HG03460 (cell line): ENCODE measurements at regions not wholly inside any gene's neighbourhood (a gene's known extent, or its start where the extent isn't known, plus 50 kb on each side); places are given as distances from the start of the nearest gene placed in this dataset.
"Not testable (repeated sequence)": the region's sequence is repeated elsewhere in the genome, so short reads cannot be mapped to it uniquely, and the experiment has no call there.

Experiments
- ATAC-seq: cut with Tn5 transposase; IDR thresholded peaks from one replicate; pipeline ENCODE4 v1.9.1; 2021; ENCODE audit not compliant: unreplicated experiment

DNA sequence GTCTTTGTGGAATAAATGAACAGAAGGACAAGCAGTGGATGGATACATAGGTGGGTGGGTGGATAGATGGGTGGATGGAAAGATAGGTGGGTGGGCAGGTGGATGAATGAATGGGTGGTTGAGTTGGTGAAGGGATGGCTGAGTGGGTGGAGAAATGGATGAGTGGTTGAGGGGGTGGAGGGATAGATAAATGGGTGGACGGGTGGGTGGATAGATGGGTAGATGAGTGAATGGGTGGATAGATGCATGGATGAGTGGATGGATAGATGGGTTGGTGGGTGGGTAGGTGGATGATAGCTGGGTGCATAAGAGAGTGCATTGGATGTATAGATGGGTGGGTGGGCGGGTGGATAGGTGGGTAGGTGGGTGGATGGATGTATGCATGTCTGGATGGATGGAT, 63.5 kb downstream of the UNC93B1 start:
- ATAC-seq, result not testable (repeated sequence)

DNA sequence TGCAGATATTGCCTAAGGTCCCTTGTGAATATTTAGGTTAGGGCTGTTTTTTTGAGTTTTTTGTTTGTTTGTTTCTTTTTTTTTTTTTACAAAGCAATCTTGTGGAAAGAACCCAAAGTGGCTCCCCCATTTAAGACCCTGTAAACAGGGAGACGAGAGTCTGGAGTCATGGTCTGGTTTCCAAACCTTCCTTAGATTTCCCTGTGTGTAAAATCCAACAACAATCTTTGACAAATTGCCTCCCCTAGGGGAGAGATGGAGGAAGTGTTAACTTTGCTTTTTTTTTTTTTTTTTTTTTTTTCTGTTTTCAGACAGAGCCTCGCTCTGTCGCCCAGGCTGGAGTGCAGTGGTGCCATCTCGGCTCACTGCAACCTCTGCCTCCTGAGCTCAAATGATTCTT, 64.9 kb downstream of the UNC93B1 start:
- not testable (repeated sequence) for ATAC-seq

DNA sequence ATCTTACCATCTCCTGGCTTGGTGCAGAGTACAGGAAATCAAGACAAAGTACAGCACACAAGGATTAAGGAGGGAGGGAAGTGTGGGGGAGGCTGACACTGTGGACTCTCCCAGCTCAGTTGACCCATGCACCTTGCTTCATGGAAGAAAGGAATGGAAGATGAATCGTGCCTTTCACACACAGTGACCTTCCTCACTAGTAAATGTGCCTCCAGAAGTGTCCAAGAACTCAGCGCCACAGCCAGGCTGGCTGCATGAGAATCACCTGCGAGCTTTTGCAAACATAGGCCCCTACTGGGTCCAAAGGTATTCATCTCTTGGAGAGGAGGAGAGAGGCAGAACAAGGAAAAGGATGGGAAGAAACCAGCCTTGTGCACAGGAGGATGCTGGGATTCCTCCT, 65.5 kb downstream of the UNC93B1 start:
- not testable (repeated sequence) for ATAC-seq

DNA sequence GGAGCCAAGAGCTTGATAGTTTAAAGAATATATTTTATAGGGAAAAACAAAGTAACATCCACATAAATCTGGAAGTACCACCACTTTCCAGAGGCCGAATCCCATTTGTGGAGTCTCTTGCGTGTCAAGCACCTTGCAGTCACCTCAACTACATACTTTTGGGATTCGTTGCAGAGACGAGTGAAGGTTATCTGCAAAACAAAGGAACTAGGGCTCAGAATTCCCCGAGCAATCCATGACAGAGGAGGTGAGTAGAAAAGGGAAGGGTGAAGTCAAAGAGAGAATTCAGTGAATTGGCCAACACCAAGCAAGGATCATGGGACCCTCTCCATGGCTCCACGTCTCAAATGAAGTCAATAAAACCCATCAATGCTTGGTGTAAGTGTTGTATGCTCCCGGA, 80.3 kb downstream of the UNC93B1 start:
- ATAC-seq, result not testable (repeated sequence)

DNA sequence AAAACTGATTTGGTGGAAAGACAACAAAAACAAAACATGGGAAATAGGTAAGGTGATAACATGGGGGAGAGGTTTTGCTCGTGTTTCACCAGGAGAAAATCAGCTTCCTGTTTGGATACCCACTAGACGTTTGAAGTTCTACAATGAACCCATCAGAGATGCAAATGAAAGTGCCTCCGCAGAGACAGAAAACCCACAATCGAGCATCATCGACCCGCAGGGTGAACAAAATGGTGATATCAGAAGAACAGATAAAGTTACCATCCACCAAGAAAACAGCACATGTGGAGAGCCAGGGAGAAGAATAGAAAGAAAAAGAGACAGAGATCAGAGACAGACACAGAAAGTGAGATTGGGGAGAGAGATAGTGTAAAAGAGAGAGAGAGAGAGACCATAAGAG, 83.4 kb downstream of the UNC93B1 start:
- not testable (repeated sequence) for ATAC-seq

DNA sequence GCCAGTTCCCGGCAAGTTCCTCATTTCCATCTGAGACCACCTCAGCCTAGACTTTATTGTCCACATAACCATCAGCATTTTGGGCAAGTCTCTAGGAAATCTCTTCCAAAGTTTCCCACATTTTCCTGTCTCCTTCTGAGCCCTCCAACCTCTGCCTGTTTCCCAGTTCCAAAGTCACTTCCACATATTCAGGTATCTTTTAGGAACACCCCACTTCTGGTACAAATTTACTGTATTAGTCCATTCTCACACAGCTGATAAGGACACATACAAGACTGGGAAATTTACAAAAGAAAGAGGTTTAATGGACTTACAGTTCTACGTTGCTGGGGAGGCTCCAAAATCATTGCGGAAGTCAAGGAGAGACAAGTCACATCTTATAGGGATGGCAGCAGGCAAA, 91.7 kb downstream of the UNC93B1 start:
- ATAC-seq, result not testable (repeated sequence)

DNA sequence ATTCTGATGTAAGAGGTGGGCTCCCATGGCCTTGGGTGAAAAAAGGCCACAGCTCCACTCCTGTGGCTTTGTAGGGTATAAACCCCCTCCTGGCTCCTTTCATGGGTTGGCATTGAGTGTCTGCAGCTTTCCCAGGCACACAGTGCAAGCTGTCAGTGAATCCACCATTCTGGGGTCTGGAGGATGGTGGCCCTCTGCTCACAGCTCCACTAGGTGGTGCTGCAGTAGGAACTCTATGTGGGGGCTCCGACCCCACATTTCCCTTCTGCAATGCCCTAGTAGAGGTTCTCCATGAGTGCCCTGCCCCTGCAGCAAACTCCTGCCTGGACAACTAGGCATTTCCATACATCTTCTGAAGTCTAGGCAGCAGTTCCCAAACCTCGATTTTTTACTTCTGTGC, 92.7 kb downstream of the UNC93B1 start:
- ATAC-seq, result not testable (repeated sequence)

DNA sequence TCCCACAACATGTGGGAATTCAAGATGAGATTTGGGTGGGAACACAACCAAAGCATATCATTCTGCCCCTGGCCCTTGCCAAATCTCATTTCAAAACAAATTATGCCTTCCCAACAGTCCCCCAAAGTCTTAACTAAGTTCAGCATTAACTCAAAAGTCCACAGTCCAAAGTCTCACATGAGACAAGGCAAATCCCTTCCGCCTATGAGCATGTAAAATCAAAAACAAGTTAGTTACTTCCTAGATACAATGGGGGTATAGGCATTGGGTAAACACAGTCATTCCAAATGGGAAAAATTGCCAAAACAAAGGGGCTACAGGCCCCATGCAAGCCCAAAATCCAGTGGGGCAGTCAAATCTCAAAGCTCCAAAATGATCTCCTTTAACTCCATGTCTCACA, 93.1 kb downstream of the UNC93B1 start:
- ATAC-seq, result not testable (repeated sequence)

DNA sequence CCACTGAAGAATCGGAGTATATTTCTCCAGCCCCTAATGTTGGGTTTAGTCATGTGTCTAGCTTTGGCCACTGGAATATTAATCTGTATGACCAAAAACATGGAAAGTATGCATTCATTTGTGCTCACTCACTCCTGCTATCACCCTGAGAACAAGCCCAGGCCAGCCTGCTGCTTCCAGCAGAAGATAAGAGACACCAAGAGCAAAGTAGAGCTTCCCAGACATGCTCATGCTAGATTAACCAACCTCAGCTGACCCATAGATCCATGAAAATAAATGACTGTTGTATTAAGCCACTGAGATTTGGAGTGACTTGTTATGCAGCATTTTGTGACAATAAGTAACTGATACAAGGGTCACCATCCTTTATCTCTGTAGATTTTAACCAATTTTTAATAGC, 96.9 kb downstream of the UNC93B1 start:
- ATAC-seq, result not testable (repeated sequence)

DNA sequence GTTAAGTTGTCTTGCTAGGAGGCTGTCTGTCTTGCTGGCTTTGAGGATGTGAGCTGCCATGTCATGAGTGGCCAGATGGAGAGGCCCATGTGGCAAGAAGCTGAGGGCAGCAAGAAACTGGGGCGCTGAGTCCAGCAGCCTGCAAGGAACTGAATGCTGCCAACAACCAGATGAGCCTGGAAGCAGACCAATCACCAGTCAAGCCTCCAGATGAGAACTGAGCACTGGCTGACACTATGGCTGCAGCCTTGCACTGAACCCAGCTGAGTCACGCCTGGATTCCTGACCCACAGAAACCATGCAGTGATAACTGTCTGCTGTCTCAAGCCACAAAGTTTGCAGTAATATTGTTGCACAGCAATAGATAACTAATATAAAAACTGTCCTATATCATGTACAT, 104.4 kb downstream of the UNC93B1 start:
- ATAC-seq, result not testable (repeated sequence)

DNA sequence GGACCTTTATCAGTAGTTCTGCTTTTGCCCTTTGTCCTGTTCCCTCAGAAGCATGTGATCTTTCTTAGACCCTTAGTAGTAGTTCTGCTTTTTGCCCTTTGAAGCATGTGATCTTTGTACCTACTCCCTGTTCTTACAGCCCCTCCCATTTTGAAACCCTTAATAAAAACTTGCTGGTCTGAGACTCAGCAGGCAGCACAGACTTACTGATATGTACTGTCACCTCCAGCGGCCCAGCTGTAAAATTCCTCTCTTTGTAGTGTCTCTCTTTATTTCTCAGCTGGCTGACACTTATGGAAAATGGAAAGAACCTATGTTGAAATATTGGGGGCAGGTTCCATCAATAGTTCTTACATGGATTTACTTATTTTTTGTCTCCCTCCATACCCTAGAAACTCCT, 110.4 kb downstream of the UNC93B1 start:
- not testable (repeated sequence) for ATAC-seq

DNA sequence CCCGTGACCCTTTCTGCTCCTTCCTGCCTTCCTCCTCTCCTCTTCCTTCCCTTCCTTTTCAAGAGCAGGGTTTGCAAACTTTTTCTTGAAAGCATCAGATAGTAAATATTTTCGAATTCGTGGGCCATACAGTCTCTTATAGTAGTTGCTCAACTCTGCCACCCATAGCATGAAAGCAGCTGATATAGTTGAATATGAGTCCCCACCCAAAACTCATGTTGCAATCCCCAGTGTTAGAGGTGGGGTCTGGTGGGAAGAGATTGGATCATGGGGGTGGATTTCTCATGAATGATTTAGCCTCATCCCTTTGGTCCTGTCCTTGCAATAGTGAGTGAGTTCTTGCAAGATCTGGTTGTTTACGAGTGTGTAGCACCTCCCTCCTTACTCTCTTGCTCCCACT, 114.3 kb downstream of the UNC93B1 start:
- ATAC-seq, result not testable (repeated sequence)

DNA sequence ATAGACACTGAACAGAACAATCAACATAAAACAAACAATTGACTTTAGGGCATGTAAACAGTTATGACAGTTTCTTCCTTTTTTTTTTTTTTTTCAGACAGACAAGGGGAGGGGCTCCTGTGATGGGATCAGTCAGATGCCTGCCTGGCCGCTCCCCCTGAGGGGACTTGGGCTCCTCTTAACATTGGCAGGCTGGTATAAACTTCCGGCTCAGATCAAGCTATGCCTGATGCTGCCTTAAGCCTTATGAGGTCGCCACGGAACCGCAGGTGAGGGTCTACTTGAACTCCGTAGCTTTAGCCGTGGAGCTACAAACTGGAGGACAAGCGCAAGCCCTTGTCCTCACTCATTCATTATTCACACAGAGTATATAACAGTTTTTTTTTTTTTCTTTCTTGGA, 115.8 kb downstream of the UNC93B1 start:
- not testable (repeated sequence) for ATAC-seq

DNA sequence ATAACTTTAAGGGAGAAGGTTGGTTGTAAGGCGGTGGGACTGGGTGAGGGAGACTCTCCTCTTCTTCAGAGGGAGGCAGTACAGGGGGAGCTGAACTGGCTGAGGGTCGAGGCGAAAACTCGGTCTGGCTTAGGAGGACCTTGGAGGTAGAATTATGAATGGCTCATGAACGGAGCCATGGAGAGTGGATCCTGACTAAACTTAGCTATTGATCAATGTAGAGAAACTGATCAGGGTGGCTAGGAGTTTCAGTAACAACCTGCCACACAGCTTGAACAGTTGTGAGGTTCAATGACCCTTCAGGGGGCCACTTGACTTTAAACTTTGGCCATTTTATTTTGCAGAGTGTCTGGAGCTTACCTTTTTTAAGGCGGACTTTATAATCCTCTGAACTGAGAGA, 117.2 kb downstream of the UNC93B1 start:
- not testable (repeated sequence) for ATAC-seq

DNA sequence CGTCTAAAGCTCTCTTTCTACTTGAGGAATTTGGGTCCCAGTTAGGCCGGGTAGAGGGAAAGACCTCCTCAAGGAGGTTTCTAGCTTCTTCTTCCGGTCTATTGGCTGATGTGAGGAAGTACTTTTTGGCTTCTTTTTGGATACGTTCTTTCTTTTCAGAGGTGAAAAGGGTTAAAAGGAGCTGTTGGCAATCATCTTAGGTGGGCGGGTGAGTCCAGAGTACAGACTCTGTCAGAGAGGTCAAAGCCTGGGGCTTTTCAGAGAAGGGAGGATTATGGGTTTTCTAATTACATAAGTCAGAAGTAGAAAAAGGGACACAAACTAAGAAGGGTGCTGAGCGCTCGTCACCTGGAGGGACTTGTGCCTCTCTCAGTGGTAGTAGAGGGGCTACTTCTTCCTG, 117.7 kb downstream of the UNC93B1 start:
- not testable (repeated sequence) for ATAC-seq

DNA sequence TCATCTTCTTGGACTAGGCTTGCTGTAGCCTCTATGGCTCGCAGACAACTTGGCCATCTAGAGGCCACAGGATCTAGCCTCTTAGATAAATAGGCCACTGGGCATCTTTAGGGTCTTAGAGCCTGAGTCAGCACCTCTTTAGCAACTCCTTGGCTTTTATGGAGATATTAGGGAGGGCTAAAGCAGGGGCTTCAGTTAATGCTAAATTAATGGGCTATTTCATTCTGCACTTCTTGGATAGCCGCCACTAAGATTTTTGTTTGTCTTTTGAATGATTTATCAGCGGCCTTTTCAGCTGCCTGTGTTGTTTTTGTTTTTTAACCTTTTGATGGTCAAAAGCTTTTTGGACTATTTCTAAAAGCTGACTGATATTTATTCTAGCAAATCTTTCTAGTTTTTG, 118.3 kb downstream of the UNC93B1 start:
- not testable (repeated sequence) for ATAC-seq

DNA sequence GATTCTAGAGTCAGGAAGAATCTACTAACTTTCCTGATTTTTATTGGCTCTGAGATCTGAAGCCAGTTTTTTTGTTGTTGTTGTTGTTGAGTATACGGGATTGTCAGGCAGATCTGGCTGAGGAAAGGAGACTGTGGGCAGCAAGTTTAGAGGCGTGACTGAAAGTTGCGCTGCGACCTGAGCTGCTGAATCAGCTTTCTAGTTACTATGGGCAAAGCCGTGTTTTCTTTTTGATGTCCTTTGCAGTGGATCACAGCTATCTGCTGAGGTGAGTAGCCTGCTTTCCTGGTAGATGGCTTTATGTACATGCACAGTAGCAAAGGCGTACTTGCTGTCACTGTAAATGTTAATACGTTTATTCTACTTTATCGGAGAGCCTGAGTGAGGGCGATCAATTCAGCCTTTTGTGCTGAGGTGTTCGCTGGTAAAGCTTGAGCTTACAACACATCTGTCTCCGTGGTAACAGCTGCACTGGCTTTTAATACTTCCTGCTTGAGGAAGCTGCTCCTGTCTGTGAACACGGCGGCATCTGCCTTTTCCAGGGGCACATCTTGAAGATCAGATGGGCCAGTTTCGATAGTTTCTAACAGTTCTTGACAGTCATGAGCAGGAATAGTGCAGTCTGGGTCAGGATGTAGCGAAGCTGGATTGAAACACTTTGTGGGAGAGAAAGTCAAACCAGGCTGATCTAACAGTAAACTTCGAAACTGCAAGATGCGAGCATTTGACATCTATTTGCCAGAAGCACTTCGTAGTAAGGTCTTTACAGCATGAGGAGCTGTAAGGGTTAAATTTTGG, 118.9 kb downstream of the UNC93B1 start:
- ATAC-seq, result not testable (repeated sequence)

DNA sequence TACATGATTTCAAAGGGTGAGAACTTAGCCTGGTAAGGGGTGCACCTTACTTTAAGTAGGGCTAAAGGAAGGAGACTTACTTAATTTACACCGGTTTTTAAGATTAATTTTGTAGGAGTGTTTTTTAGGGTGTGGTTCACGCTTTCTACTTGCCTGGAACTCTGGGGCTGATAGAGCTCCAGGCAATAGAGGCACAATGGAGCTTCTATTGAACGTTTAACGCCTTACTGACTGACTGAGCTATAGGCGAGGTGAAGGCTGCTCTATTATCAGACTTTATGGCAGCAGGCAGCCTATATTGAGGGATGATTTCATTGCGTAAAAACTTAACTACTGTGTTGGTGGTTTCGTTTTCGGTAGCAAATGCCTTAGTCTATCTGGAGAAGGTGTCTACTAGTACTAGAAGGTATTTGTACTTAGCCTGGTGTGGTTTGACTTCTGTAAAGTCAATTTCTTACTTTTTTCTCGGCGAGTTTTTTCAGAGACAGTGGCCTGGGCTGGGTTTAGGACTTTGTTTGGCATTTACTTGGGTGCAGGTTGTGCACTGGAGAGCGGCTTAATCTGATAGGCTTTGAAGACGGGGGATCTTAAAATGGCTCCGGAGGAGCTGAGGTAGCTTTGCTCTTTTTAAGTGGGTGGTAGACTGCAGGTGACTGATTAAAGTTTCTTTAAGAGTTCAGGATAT, 119.7 kb downstream of the UNC93B1 start:
- ATAC-seq, result not testable (repeated sequence)

DNA sequence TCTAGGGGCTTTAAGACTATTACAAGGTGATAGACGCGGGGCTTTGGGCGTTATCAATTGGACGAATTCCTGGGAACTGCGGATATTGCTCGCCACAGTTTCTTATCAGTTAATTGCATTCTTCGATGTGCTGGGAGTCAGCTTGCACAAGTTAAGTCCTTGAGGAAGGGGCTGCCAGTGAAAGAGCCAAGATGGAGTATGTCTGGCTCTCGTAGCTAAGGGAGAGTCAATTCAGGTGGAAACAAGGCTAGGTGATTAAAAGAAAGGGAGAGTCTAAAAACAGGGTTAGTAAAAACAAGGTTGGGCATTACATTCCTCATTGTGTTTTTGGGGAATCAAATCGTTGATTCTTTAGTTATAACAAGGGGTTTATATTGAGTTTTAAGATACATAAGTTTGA, 121.6 kb downstream of the UNC93B1 start:
- ATAC-seq, result not testable (repeated sequence)

DNA sequence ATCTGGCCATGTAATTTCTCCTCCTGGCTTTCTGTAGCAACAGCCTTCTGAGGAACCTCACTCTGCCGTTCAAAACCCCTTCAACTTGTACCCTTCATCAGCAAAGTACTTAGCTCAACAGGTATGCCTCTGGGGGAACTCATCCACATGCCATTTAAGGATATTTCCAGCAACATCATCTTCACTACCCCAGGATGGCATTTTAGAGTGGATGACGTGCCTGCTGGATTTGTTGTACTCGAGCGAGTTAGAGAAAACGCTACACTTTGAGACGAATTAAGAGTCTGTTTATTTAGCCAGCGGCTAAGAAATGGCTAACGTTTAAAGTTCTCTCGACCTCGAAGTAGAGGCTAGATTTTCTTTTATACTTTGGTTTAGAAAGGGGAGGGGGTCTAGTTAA, 122.1 kb downstream of the UNC93B1 start:
- ATAC-seq, result not testable (repeated sequence)

DNA sequence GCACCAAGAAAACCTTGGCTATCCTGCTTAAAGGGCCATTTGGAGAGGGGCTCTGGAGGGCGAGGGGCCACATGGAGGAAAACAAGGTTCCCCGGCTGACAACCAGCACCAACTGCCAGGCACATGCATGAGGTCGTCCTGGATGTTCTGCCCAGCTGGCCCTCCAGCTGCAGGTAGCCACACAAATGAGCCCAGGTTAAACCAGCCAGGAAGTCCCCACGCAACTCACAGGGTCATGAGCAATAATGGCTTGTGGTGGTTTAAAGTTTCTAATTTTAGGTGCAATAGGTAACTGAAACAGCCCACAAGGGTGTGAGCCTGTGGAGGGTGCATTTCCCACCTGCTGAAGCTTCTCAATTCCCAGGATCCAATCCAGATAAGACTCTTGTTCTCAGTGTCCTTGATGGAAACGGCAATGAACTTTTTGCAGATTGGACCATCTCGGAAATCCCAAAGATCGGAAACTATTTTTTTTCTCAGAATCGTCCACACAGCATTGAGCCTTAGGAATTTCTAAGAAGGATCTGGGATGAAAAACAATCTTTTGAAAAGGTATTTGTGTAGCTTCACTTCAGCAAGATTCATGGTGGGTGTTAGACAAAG, 123.2 kb downstream of the UNC93B1 start:
- ATAC-seq, result not testable (repeated sequence)

DNA sequence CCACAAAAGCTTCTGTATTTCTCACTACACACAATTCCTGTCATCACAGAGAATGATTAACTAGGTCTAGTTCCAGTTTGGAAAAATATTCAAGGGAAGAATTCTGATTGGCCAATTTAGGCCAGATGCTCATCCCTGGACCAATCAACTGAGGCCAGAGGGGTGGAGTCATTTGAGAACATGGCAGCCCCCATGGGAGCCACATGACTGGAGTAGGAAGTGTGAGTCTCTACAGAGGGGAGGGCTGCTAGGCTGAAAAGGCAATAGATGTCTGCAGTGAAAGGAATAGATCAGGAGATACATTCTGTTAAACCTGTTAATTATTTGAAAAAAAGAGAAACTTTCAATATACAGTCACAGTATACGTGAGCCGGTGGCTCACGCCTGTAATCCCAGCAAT, 125.2 kb downstream of the UNC93B1 start:
- not testable (repeated sequence) for ATAC-seq
